GM21717 (cell line): ENCODE measurements at regions not wholly inside any gene's neighbourhood (a gene's known extent, or its start where the extent isn't known, plus 50 kb on each side); places are given as distances from the start of the nearest gene placed in this dataset.

ENCODE experiments used
- ATAC-seq: cut with Tn5 transposase; IDR thresholded peaks from one replicate; pipeline ENCODE4 v1.9.1; 2021; ENCODE audit warnings: mild to moderate bottlenecking, moderate library complexity; ENCODE audit not compliant: unreplicated experiment

DNA sequence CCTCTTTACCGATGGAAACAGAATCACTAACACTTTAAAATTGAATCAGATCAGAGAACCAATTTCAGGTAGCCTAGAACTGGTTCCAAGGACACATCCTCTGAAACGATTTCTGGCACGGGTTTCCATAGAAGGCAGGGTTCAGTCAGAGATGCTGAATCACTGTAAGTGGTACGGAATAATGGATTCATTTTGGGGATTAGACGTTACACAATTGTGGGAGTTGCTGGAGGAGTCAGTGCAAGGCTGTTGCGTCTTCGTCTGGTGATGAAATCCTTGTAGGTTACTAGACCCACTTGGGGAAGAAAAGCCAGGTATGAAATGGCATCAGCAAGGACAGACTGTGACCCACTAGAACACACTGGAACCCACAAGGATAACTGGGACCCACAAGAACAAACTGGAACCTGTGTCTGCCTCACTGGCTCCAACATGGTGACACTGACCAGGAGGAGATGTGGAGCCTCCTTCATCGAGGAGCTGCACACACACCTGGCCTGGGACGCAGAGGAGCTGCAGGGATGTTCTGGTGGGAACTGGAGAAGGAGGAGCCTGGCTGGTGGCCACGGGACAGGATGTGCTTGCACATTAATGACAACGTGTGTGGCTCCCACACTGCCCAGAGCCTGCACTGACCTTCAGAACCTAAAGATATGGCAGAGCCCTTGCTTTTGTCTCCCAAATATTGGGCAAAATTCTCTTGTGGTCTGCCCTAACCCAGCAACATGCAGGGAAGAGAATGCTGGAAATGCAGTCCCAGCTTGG, 105.1 kb downstream of the TRAPPC11 start:
- ATAC-seq: no peak

DNA sequence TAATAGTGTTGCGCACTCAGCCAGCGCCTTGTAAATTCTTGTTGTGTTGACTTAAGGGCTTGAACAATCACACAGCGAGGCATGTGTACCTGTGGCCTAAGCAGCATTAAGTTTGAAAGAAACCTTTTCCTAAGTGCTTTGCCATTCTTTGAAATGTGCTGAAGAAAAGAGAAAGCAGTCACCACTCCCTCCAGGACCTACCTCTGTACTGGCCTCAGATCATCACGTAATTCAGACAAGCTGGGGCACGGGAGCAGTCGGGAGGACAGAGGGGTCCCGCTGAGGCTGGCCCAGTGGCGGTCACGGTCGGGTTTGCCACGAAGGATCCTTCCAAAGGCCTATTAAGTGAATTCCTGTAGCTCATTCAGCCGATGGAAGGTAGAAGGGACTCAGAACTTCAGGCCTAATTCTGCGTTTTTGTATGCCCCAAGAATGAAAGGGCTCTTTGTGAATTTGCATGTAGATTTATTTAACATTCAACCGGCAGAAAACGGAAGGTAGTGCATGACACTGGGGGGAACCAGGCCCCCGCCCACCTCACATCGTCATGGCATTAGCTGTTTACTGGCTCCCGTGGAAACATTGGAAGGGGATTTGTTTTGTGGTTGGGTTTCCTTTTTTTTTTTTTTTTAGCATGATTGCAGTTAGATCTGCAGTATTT, 106.3 kb downstream of the TRAPPC11 start:
- ATAC-seq: no peak

DNA sequence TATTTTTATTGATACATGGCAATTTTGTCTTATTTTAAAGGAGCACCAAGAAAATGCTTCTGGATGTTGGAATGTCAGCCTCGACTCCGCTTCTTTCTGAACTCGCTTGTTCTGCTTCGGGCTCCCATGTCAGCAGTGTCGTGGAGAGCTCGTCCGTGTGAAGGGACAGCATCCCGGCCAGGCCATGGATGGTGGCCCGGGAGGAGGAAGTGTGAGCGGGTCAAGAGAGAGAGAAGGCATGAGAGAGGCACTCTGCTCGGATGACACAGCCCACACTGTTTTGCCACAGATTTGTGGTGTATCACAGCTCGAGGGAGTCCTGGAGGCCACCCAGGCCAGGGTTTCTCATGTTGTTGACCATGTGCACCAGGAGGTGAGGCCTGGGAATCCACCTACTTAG, 107.0 kb downstream of the TRAPPC11 start:
- ATAC-seq: no peak

DNA sequence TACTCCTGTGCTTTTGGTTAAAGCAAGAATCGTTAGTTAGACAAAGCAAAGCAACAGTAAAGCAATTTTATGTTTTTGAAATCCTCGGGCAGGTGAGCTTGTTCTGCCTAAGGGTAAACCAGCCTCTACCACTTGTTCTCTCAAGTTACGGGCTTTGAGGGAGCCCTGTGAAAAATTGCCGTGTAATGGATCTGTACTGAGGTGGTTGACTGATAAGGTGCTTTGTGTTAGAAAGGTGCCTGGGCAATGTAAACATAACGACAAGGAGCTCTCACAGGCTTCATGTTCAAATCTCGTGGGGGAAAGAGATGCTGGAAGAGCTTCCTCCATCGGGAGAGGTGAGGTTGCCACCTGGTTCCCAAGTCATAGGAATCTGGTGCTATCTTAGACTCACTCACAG, 111.8 kb downstream of the TRAPPC11 start:
- no peak for ATAC-seq

DNA sequence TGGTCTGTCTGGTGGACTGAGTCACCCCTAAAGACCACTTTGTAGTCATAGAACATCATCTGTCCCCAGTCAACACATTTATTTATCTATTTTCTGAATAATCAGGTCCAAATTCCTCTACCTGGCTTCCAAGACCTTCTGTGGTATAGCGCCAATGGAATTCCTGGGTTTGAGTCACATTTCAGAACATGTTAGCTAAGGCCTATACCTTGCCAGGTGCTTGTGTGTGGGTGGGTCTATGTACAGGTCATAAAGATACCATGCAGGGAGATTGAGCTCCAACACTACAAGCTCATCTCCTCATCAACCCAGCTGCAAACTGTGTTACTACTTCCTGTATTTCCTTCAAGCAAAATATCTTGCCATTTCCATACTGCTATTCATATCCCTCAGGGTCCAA, 113.3 kb downstream of the TRAPPC11 start:
- ATAC-seq: no peak

DNA sequence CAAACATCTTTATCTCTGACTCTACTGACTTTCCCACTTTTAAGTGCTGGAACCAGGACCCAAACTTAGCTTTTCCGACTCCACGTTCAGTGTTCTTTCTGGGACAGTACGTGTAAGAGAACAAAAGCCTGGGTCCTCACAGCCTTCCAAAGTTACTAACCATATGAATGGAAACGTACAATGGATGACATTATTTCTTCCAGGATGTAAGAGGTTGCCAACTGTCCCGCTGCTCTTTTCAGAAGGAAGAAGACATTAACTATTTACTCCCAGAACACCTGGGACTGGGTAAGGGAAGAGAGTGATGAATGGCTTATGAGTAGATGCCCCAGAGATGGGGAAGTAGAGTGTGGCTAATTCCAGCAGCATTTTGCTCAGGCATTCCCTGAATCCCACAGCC, 114.7 kb downstream of the TRAPPC11 start:
- no peak for ATAC-seq

DNA sequence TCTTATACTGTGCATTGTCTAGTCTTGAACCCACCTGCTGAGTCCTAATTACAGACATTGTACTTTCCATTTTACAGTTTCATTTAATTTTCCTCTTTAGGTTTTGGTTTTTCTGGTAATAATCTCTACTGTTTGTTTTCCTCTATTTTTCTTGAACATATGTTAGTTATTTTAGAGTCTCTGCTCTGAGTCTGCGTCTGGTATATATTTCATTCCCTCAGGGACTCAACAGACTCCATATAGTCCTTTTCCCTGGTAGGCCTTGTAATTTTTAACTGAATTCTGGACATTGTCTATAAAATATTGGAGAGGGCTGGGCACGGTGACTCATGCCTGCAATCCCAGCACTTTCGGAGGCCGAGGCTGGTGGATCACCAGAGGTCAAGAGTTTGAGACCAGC, 121.8 kb upstream of the STOX2 start:
- ATAC-seq: no peak

DNA sequence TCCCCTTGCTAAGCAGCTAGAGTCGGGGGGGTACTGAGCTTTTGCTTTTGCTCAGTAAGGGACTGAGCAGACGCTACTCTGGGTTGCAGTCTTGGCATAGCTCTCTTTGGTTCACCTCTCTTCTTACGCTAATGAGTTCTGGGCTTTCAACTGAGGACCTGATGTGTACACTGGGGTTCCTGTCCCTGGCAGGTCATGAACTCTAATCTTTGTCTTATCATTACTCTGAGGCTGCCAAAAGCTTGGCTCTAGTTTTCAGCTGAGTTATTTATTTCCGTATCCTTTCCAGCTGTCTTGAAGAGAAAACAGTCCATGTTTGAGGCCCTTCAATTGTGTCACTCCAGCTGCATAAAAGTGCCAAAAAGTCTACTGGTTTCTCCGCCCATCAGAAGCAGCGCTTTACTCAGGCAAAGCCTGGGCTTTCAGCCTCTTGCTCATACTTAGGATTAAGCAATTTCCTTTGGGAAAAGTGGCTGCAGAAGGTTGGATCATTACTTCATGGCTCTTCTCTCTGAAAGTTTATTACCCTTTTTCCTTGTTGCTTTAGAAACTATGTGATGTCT, 121.0 kb upstream of the STOX2 start:
- no peak for ATAC-seq

DNA sequence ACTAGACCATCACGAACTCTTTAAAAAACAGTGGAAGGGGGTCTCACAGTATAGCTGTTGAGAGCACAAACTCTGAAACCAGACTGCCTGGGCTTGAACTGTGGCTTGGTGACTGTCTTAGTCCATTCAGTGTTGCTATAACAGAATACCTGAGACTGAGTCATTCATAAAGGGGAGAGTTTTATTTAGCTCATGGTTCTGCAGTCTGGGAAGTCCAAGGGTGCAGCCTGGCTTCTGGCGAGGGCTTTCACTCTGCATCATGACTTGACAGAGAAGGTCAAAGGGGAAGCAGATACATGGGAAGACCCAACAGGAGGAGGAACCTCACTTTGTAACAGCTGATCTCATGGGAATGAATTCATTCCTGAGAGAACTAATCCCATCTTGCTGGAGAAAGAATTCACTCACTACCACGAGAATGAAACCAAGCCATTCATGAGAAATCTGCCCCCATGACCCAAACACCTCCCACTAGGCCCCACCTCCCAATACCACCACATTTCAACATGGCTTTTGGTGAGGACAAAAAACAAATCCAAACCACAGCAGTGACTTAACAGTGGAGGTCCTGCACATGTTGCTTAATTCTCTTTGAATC, 116.7 kb upstream of the STOX2 start:
- no peak for ATAC-seq

DNA sequence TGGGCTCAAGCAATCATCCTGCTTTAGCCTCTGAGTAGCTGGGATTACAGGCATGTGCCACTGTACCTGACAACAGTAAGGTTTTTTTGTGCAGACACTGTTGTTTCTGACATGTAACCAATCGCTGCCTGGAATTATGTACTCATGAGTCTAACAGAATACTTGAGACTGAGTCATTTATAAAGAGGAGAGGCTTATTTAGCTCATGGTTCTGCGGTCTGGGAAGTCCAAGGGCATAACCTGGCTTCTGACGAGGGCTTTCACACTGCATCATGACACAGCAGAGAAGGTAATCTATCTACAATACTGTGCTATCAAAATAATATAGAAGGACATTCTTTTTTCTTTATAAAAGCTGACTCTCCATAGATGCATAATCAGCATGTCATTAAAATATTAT, 115.5 kb upstream of the STOX2 start:
- no peak for ATAC-seq

DNA sequence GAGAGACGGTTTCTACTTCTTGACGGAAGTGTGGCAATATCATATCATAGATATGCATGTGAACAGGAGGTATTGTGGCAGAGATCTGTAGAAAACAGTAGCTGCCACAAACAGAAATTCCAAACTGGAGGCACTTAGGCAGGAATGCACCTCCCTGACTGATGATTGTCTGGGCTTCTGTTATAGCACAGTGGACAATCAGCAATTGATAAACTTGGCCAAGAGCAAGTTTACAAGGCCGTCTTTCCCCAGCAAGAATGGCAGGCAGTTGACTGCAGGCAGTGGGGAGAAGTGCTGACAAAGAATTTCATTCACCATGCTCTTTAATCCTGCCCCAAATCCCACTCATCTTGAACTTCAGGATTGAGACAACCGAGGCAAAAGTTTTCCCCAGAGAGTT, 114.4 kb upstream of the STOX2 start:
- no peak for ATAC-seq

DNA sequence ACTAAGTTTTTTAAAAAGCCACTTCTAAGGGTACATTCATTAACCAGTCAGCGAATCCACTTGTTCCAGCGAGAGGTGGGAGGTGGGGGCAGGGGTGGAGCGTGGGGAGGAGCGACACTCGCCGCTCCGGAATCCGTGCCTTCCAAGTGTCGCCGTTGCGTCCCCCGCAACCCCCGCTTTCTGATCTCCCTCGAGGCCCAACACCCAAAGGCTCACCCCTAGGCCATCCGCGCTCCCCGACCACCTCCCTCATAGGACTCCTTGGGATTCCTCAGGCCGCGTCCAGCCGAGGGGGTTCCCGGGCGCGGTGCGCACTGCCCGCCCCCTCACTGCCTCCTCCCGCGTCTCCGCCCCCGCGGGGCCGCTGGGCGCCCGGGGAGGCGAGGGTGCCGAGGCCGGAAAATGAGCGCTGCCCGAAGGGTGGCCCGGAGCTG, 108.1 kb upstream of the STOX2 start:
- ATAC-seq: no peak

DNA sequence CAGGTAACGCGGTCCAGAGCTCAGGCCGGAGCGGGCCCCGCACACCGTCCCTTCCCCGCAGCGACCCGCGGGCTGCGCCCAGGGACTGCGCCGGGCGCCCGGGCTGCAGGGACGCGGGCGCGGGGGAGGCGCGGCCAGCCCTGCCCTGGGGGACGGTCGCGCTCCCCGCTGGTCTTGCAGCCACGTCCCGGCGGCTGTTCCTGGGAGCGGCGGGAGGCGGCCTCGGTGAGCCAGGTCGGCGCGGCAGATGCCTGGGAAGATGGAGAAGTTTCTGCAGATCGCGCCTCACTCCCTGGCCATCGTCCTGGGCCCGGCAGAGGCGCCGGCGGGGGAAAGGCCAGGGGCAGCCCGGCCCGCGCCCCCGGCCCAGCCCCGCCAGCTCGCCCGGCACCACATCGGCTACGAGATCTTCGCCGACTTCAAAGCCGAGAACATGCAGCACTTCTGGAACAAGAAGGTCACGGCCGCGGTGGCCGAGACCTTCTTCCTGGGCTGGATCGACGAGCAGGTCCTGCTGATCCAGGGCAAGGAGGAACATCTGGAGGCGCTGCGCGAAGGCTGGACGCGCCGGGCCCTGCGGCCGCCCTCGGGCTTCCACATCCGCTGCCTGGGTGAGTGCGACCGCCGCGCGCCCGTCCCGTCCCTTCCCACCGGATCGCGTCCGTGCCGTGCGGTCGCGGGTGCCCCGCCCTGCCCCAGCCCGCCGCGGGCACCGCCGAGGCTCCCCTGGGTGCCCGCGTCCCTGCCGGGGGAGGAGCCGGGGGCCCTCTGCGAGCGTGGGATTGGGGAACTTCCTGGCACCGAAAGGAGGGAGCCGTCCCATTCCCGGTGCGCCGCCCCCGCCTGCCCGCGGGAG, 107.4 kb upstream of the STOX2 start:
- ATAC-seq: no peak

DNA sequence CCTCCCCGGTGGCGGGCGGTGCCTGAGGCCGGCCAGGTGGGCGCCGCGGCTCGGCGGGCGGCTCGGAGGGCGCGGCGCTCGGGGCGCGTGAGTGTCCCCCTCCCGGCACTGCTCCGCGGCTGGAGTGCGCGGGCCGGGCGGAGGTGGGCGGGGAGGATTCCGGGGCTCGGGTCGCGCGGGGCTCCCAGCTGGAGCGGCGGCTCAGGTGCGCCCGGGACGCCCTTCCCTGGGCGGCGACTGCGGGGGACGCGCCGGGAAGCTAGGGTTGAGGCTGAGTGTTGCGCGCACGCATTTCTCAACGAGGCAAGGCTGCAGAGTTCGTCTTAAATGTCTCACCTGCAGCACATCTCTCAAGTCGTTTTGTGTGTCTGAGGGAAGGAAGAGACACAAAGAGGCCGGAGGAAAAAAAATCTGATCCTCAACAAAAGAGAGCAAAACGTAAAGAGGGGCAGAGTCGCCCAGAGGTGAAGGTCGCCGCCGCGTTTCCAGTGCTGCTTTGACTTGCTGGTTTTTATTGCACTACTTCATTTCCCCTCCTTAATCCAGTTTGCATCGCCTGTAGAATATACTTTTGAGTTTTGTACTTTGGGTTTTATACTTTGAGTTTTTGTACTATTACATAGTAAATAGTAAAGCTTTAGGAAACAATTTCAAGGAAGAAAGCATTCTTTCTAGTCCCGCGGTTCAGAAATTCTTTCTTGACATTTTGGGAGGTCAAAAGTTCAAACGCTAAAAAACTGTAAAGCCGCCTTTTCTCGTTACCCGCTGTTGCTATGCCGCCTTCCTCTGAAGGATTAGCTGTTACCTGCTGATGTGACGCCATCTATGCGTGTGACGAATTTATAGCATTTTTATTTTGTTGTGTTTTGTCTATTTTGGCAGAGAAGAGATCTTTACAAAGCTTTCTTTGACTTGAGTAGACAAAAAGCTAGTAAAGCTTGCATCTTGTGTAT, 106.5 kb upstream of the STOX2 start:
- ATAC-seq: no peak

DNA sequence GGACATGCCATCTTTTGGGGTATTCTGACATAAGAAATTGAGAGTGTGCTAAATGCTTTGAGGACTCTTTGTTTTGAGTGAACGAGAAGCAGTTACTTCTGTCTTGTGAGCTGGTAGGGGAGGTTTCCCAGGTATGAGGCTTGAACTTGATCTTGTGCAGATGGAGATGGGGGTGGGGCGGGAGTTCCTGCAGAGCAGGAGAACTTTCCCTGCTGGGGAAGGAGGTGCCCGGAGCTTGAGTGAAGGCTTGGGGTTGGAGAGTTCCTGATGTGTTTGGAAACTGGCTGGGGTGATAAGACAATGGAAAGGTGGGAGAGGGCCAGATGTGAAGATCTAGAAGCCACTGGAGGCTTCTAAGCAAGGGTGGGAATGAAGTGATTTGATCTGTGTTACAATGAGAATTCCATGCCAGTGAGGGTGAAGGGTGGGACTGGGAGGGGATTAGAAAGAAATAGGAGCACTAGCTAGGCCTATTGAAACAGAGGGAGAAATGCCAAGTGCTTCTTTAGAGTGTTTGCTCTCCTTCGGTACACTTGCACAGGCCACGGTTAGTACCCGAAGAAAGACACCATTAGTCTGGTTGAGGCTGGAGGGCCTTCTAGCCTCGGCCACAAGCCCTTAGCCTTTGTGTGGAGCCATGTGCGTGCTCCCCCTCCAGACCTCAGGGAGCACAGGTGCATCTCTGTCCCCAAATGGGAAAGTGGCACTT, 103.5 kb upstream of the STOX2 start:
- ATAC-seq: no peak

DNA sequence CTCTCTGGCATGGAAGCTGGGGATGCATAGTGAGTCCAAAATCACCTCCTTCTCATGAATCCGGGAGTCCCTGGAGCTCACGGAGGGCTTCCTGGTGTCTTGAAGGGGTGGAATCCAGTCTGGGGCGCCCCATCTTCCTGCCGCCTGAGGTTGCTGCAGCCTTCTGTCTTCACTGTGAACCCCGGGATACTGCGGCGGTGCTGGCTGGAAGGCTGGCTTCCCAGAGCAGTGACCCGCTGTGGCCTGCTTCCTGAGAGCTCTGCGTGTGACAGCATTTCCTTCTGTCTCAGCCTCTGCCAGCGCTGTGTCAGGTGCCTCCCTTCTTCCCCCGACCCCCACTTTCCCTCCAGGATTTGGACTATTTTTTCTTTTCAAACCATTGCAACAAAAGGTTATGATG, 98.8 kb upstream of the STOX2 start:
- ATAC-seq: no peak

DNA sequence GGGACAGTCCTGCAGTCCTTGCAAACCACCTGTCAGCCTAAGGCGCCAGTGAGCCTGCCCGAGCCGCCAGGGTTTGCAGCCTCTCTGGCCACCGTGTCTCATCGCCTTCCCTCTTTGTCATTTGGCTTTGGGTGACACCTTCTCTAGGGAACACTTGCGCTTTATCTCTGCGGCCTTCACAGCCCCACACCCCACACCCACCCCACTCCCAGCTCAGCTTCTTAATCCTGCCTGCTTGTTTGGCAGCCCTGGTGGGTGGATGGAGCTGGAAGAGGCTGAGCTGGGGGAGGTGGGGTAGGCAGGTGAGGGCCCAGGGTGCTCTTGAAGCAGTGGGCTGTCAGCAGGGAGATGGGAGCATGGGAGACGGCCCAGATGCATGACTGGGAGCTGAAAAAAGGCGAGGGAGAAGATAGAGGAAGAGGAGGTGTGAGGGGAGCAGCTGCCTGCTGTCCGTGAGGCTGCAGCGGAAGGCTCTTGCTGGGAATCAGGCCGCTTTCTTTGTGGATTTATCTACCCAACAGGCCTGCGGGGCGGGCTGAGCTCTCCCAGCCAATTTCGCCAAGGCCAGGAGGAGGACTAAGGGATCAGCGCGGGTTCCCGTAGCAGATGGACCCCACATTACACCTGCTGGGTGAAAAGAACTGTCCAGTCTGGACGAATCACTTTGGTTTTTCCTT, 97.5 kb upstream of the STOX2 start:
- ATAC-seq: no peak

DNA sequence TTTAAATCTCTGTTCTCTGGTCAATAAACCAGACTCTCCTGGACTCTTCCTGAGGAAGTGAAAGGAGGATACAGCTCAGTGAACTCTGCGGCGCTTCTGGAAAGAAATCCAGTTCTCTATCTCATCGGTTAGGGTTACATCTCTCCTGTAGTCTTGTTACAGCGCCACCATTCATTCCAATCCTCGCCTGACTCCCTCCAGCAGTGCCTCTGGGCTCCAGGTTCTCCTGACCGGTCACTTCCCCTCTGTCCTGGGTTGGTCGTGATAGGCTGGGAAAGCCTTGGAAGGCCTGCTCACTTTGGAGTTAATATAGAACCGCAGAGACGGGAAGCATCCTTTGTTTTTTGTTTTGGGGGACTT, 97.0 kb upstream of the STOX2 start:
- no peak for ATAC-seq

DNA sequence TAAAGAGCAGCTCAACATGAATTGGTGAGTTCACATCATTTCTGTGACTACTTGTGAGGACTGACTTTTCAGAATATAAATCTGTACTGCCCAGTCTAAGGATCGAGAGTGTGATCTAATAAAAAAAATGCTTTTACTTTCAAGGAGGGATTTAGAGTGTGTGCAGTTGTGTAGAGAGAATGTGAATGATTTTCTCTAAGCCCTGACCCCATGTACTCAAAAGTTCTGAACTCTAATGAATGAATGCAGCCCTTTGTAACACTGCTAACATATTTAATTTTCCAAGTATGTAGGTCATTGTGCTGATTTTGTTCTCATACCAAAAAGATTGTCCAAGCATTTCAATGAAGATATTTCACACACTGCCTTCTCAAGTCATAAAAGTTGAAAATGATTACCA, 92.5 kb upstream of the STOX2 start:
- no peak for ATAC-seq
